Endothelial cell of umbilical vein (primary cell): ENCODE measurements at regions not wholly inside any gene's neighbourhood (a gene's known extent, or its start where the extent isn't known, plus 50 kb on each side); places are given as distances from the start of the nearest gene placed in this dataset.
"Not testable (repeated sequence)": the region's sequence is repeated elsewhere in the genome, so short reads cannot be mapped to it uniquely, and the experiment has no call there.

Experiments used
- BruUV-seq: library from RNA; stranded (reverse); fragments of 400-500 nt; replicated peaks from 2 replicates; lab custom pipeline; 2021; lab: Mats Ljungman, UMichigan
- CTCF ChIA-PET: fragments of 300-600, 350-600 bp; sonication (Branson Sonifier 250); formaldehyde crosslinking; loops from one replicate; lab custom pipeline; 2021; ENCODE audit warnings: antibody characterized with exemption, inconsistent platforms; lab: Charles Lee
- POLR2A ChIA-PET: fragments of 300-600, 350-600 bp; sonication (Branson Sonifier 250); formaldehyde crosslinking; loops from one replicate; lab custom pipeline; 2021; ENCODE audit warnings: antibody characterized with exemption, inconsistent platforms; lab: Charles Lee
- DNase-seq: peaks from one replicate; pipeline ENCODE4 v3.0.0-alpha.2; 2011; ENCODE audit warnings: low read depth, low spot score
- FAIRE-seq: peaks from 2 replicates; lab custom pipeline; 2011; peaks lifted over from hg19 to GRCh38; lab: Jason Lieb, UNC
- H2AFZ ChIP-seq: 2 replicates; pipeline ENCODE4 v1.6.0; 2012; ENCODE audit warnings: low read depth, low read length, control low read depth, inconsistent platforms
- H3K27ac ChIP-seq: 2 replicates; pipeline ENCODE4 v1.5.1; 2011; ENCODE audit warnings: low read depth, mild to moderate bottlenecking, control low read depth, low read length, moderate library complexity; ENCODE audit not compliant: insufficient read depth
- H3K27me3 ChIP-seq, 2 experiments: 2 replicates each; pipeline versions ENCODE4 v1.6.0 to v1.6.1; 2011; ENCODE audit warnings: low read length in 2 of 2, mixed read lengths in 1 of 2; ENCODE audit not compliant: control insufficient read depth in 2 of 2, insufficient read depth in 2 of 2
- H3K36me3 ChIP-seq, 2 experiments: 2 replicates in 1 of 2; 3 replicates in 1 of 2; pipeline ENCODE4 v1.5.1; 2011; ENCODE audit warnings: low read length in 2 of 2, mild to moderate bottlenecking in 1 of 2, moderate library complexity in 1 of 2; ENCODE audit not compliant: control insufficient read depth in 2 of 2, insufficient read depth in 2 of 2; ENCODE audit errors: extremely low read depth in 1 of 2
- H3K4me1 ChIP-seq: 3 replicates; pipeline ENCODE4 v1.5.1; 2011; ENCODE audit warnings: mild to moderate bottlenecking, low read length; ENCODE audit not compliant: control insufficient read depth, insufficient read depth; ENCODE audit errors: extremely low read depth
- H3K4me2 ChIP-seq: 2 replicates; pipeline ENCODE4 v1.6.1; 2011; ENCODE audit warnings: low read length, control low read depth, mixed read lengths; ENCODE audit not compliant: insufficient read depth
- H3K4me3 ChIP-seq, 3 experiments: fragments of 200-600 bp in 1 of 3; sonication (generic), shearing (Covaris generic) in 1 of 3; replicated peaks in 1 of 3; 2 replicates each; pipeline ENCODE4 v1.5.1; 2011 to 2016; ENCODE audit warnings: control low read depth in 3 of 3, low read length in 3 of 3, mild to moderate bottlenecking in 2 of 3, inconsistent platforms in 1 of 3, low read depth in 1 of 3, moderate library complexity in 1 of 3; ENCODE audit not compliant: insufficient read depth in 1 of 3
- H3K79me2 ChIP-seq: 2 replicates; pipeline ENCODE4 v1.6.0; 2012; ENCODE audit warnings: low read length, inconsistent platforms; ENCODE audit not compliant: control insufficient read depth, insufficient read depth
- H3K9ac ChIP-seq: replicated peaks from 2 replicates; pipeline ENCODE3; 2011; ENCODE audit warnings: low read length, control low read depth; ENCODE audit not compliant: insufficient read depth; ENCODE audit errors: extremely low read depth
- H3K9me1 ChIP-seq: replicated peaks from 3 replicates; pipeline ENCODE4 v1.6.0; 2011; ENCODE audit warnings: mild to moderate bottlenecking, low read length; ENCODE audit not compliant: control insufficient read depth, insufficient read depth; ENCODE audit errors: extremely low read depth
- H3K9me3 ChIP-seq: replicated peaks from 2 replicates; pipeline ENCODE4 v1.5.1; 2012; ENCODE audit warnings: low read length, inconsistent platforms; ENCODE audit not compliant: control insufficient read depth, insufficient read depth
- H4K20me1 ChIP-seq: replicated peaks from 2 replicates; pipeline ENCODE3; 2011; ENCODE audit warnings: mild to moderate bottlenecking, low read length; ENCODE audit not compliant: control insufficient read depth, insufficient read depth; ENCODE audit errors: extremely low read depth
- CTCF ChIP-seq, 2 donors: IDR thresholded peaks; 1 replicate in 1 of 2; 2 replicates in 1 of 2; pipeline ENCODE4 v1.5.1; 2011; ENCODE audit warnings: low read length in 2 of 2, mild to moderate bottlenecking in 2 of 2, moderate library complexity in 2 of 2, control low read depth in 1 of 2, inconsistent platforms in 1 of 2, low read depth in 1 of 2; ENCODE audit not compliant: insufficient read depth in 1 of 2; ENCODE audit errors: extremely low read depth in 1 of 2
- EZH2 ChIP-seq: IDR thresholded peaks from 2 replicates; pipeline ENCODE4 v1.6.1; 2012; ENCODE audit warnings: borderline replicate concordance, low read depth, mild to moderate bottlenecking, moderate library complexity, low read length, inconsistent platforms; ENCODE audit not compliant: severe bottlenecking
- FOS ChIP-seq: IDR thresholded peaks from 2 replicates; pipeline ENCODE4 v1.6.1; 2011; ENCODE audit warnings: mild to moderate bottlenecking, low read length, moderate library complexity, borderline replicate concordance; ENCODE audit not compliant: insufficient read depth
- GATA2 ChIP-seq: IDR thresholded peaks from 2 replicates; pipeline ENCODE4 v1.7.0; 2011; ENCODE audit warnings: low read depth, mild to moderate bottlenecking, moderate library complexity, mixed read lengths, low read length; ENCODE audit not compliant: insufficient read length, insufficient read depth
- JUN ChIP-seq: IDR thresholded peaks from 2 replicates; pipeline ENCODE4 v1.6.1; 2011; ENCODE audit warnings: borderline replicate concordance, low read depth; ENCODE audit not compliant: insufficient read length, insufficient read depth
- MAX ChIP-seq: IDR thresholded peaks from 2 replicates; pipeline ENCODE4 v1.6.1; 2011; ENCODE audit not compliant: insufficient read depth, insufficient read length
- MYC ChIP-seq: IDR thresholded peaks from one replicate; pipeline ENCODE4 v1.6.1; 2011; ENCODE audit warnings: mild to moderate bottlenecking, low read depth, low read length
- POLR2A ChIP-seq: IDR thresholded peaks from 2 replicates; pipeline ENCODE4 v1.6.1; 2012; ENCODE audit warnings: low read depth, mild to moderate bottlenecking, control low read depth, low read length
- POLR2AphosphoS5 ChIP-seq: IDR thresholded peaks from 2 replicates; pipeline ENCODE4 v1.6.1; 2012; ENCODE audit warnings: low read depth, mild to moderate bottlenecking, control low read depth, low read length, moderate library complexity; ENCODE audit not compliant: insufficient read depth
- dilution Hi-C: fragments of 300-500 bp; cut with MboI; formaldehyde crosslinking; loops from one replicate; pipeline ENCODE4 v1.15.0; 2019; ENCODE audit warnings: low sequenced_read_pairs; ENCODE audit not compliant: extremely low pct_ligation_motif_present
- intact Hi-C: fragments of 100-400 bp; cut with micrococcal nuclease; formaldehyde crosslinking; loops from one replicate; pipeline ENCODE4 v1.10.0; 2022

GRCh38 chr5:171725205-171725601 is 60.4 kb upstream of the SMIM23 start:
- CTCF ChIA-PET, result no interaction called here
- no peak for DNase-seq

GRCh38 chr5:171726819-171727218 is 58.8 kb upstream of the SMIM23 start:
- CTCF ChIA-PET, POLR2A ChIA-PET, H3K27me3 ChIP-seq, BruUV-seq, H3K4me1 ChIP-seq, DNase-seq, H4K20me1 ChIP-seq, intact Hi-C loops, H3K4me2 ChIP-seq, H3K79me2 ChIP-seq, FAIRE-seq, H3K9ac ChIP-seq, H3K9me3 ChIP-seq, H3K27ac ChIP-seq, H3K36me3 ChIP-seq, H2AFZ ChIP-seq, H3K4me3 ChIP-seq, H3K9me1 ChIP-seq, dilution Hi-C loops: not testable (repeated sequence)

More at GRCh38 chr5:171725205-171725601, 60.4 kb upstream of the SMIM23 start:
- Histone ChIP-seq H4K20me1 (no peaks in the 10 kb centered on the region), H3K9ac (no peak overlapping the region), H3K79me2 (no peaks in the 10 kb centered on the region), H3K9me1 (no peaks in the 10 kb centered on the region), H3K4me1 (peaks cover 8% of the 10 kb centered on the region), H3K4me2 (no peak overlapping the region), H2AFZ (no peak overlapping the region), H3K27me3 (peaks cover 0 to 7% of the 10 kb centered on the region in 2 experiments), H3K36me3 (no peaks in the 10 kb centered on the region), H3K4me3 (no peak overlapping the region), H3K27ac (no peak overlapping the region), H3K9me3 (no peaks in the 10 kb centered on the region)
- no peak for FAIRE-seq
- dilution Hi-C loops, result no loop called here
- POLR2A ChIA-PET, result no interaction called here
- intact Hi-C loops, result no loop called here
- no peak for TF ChIP-seq MAX
- TF ChIP-seq MYC, result no peak
- no peak for TF ChIP-seq POLR2AphosphoS5
- TF ChIP-seq JUN, result no peak
- TF ChIP-seq GATA2, result no peak
- no peak for TF ChIP-seq POLR2A
- no peak for TF ChIP-seq EZH2
- no peak for TF ChIP-seq FOS
- no peak for TF ChIP-seq CTCF (IDR thresholded peaks at IDR 0.05; ENCODE audit: extremely low read depth in 1 of 2, insufficient read depth in 1 of 2, low read depth in 1 of 2, low read length in 2 of 2)
- BruUV-seq, result no TSS peak
